CD4-positive, alpha-beta memory T cell (primary cell): ENCODE measurements at regions not wholly inside any gene's neighbourhood (a gene's known extent, or its start where the extent isn't known, plus 50 kb on each side); places are given as distances from the start of the nearest gene placed in this dataset.
"Not testable (repeated sequence)": the region's sequence is repeated elsewhere in the genome, so short reads cannot be mapped to it uniquely, and the experiment has no call there.

Experiments used
- CTCF ChIA-PET: fragments of 350-600 bp; sonication (Branson Sonifier 250); formaldehyde crosslinking; loops from one replicate; lab custom pipeline; 2021; ENCODE audit warnings: inconsistent platforms; ENCODE audit not compliant: partially characterized antibody; lab: Charles Lee
- POLR2A ChIA-PET: fragments of 350-600 bp; sonication (Branson Sonifier 250); formaldehyde crosslinking; loops from one replicate; lab custom pipeline; 2021; ENCODE audit not compliant: partially characterized antibody; lab: Charles Lee
- DNase-seq, 5 donors: peaks; one replicate each; pipeline versions ENCODE4 v3.0.0 to v3.0.0-alpha.2; 2020 to 2022; ENCODE audit warnings: mixed read lengths in 1 of 5
- H3K27ac ChIP-seq: one replicate; pipeline ENCODE4 v1.7.0; 2013; ENCODE audit warnings: low read depth, low read length
- H3K27me3 ChIP-seq: 2 replicates; pipeline ENCODE4 v1.7.0; 2013; ENCODE audit warnings: mild to moderate bottlenecking, low read length, moderate library complexity; ENCODE audit not compliant: insufficient read depth
- H3K36me3 ChIP-seq: 2 replicates; pipeline ENCODE4 v1.7.0; 2013; ENCODE audit warnings: mild to moderate bottlenecking, low read length, moderate library complexity; ENCODE audit not compliant: insufficient read depth
- H3K4me1 ChIP-seq: 2 replicates; pipeline ENCODE4 v1.7.0; 2013; ENCODE audit warnings: mild to moderate bottlenecking, low read length, moderate library complexity; ENCODE audit not compliant: insufficient read depth
- H3K4me3 ChIP-seq, 2 donors: one replicate each; pipeline ENCODE4 v1.7.0; 2013; ENCODE audit warnings: low read length in 2 of 2, mild to moderate bottlenecking in 1 of 2
- H3K9me3 ChIP-seq, 2 donors: one replicate each; pipeline ENCODE4 v1.7.0; 2013; ENCODE audit warnings: low read length in 2 of 2, control low read depth in 1 of 2; ENCODE audit not compliant: control insufficient read depth in 1 of 2
- H3K27ac Mint-ChIP-seq, 7 donors: one replicate each; pipeline ENCODE4 v1.8.0; 2020 to 2021; ENCODE audit warnings: mixed read lengths in 7 of 7, mild to moderate bottlenecking in 6 of 7, inconsistent platforms in 3 of 7, moderate library complexity in 3 of 7
- H3K27me3 Mint-ChIP-seq, 2 donors: one replicate each; pipeline ENCODE4 v1.8.0; 2020 to 2021; ENCODE audit warnings: mixed read lengths in 2 of 2
- H3K36me3 Mint-ChIP-seq, 2 donors: one replicate each; pipeline ENCODE4 v1.8.0; 2020 to 2021; ENCODE audit warnings: mixed read lengths in 2 of 2, inconsistent platforms in 1 of 2, mild to moderate bottlenecking in 1 of 2
- H3K4me1 Mint-ChIP-seq, 4 donors: one replicate each; pipeline ENCODE4 v1.8.0; 2020 to 2021; ENCODE audit warnings: mixed read lengths in 4 of 4, mild to moderate bottlenecking in 1 of 4
- H3K4me3 Mint-ChIP-seq, 8 donors: one replicate each; pipeline ENCODE4 v1.8.0; 2020 to 2021; ENCODE audit warnings: mixed read lengths in 8 of 8, mild to moderate bottlenecking in 7 of 8, moderate library complexity in 6 of 8, inconsistent platforms in 3 of 8
- H3K9me3 Mint-ChIP-seq, 8 donors: one replicate each; pipeline ENCODE4 v1.8.0; 2020 to 2021; ENCODE audit warnings: mixed read lengths in 8 of 8, mild to moderate bottlenecking in 5 of 8, inconsistent platforms in 3 of 8, moderate library complexity in 1 of 8
- intact Hi-C: fragments of 100-400 bp; cut with micrococcal nuclease; formaldehyde crosslinking; loops from one replicate; pipeline ENCODE4 v1.15.1; 2023

- Histone ChIP-seq H3K27me3 (no peaks in the 10 kb centered on the region), H3K36me3 (no peaks in the 10 kb centered on the region), H3K27ac (no peak overlapping the region), H3K4me1 (no peaks in the 10 kb centered on the region), H3K9me3 (no peaks in the 10 kb centered on the region), H3K4me3 (no peak overlapping the region)
- Mint-ChIP-seq H3K27ac (no peak overlapping the region), H3K27me3 (peaks cover 15 to 21% of the 10 kb centered on the region in 2 donors), H3K36me3 (peaks cover 0 to 2% of the 10 kb centered on the region in 2 donors), H3K4me3 (no peak overlapping the region), H3K4me1 (no peaks in the 10 kb centered on the region), H3K9me3 (peaks cover 3 to 26% (median 17%) of the 10 kb centered on the region in 8 donors)
- no peak for DNase-seq
- POLR2A ChIA-PET = no interaction called here
- CTCF ChIA-PET = no interaction called here
- intact Hi-C loops = no loop called here
These were observed 89.3 kb downstream of the ZNF648 start for GRCh38 chr1:181972256-181972655.

DNA sequence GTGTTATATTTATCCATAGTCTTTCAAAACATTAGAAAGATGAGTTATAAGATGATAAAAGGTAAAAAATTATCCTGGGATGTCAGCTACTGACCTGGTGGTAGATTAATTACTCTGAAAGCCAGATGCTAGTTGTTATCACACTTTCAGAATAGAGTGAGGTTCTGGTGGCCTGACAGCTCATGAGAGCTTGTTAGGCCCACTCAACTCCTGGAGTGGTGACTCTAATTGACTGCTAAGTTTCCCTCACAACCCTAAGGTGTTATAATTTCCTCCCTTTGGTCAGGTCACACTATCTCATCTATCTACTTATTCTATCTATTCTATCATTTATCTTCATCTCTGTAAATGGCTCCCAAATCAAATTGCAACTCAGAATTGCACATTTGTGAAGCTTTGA lies 90.1 kb downstream of the ZNF648 start:
- peaks cover 3 to 20% (median 14%) of the 10 kb centered on the region in 8 donors for H3K9me3 Mint-ChIP-seq
- Histone ChIP-seq H3K9me3 (no peaks in the 10 kb centered on the region), H3K27ac (no peak overlapping the region), H3K36me3 (no peaks in the 10 kb centered on the region), H3K4me3 (no peak overlapping the region), H3K27me3 (no peaks in the 10 kb centered on the region), H3K4me1 (no peaks in the 10 kb centered on the region)
- CTCF ChIA-PET = no interaction called here
- no peak overlapping the region for H3K27ac Mint-ChIP-seq
- H3K4me1 Mint-ChIP-seq = no peaks in the 10 kb centered on the region
- H3K27me3 Mint-ChIP-seq = peaks cover 15 to 19% of the 10 kb centered on the region in 2 donors
- no peak overlapping the region for H3K4me3 Mint-ChIP-seq
- intact Hi-C loops = no loop called here
- POLR2A ChIA-PET = no interaction called here
- peaks cover 0 to 2% of the 10 kb centered on the region in 2 donors for H3K36me3 Mint-ChIP-seq
- no peak for DNase-seq

DNA sequence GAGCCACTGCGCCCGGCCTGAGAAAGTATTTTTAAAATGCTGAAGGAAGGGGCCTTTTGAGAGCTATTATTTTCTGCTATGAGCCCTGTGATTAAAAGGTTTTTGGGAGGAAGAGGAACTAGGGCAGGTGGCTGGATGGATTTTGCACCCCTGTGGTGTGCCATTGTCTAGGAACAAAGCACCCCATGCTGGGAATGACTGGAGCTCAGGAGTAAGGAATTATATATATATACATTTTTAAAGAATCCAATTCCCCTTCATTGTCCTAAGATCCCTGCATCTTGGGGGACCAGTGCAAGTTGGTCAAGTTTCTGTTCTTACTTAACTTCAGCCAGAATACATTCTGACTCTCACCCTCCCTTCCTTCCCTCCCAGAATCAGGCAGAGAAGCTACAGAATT lies 91.6 kb downstream of the ZNF648 start:
- Histone ChIP-seq H3K4me3 (no peak overlapping the region), H3K27me3 (no peaks in the 10 kb centered on the region), H3K27ac (no peak overlapping the region), H3K36me3 (no peaks in the 10 kb centered on the region), H3K9me3 (no peaks in the 10 kb centered on the region), H3K4me1 (no peaks in the 10 kb centered on the region)
- H3K4me1 Mint-ChIP-seq = no peaks in the 10 kb centered on the region
- intact Hi-C loops = no loop called here
- ChIA-PET POLR2A (no interaction called here), CTCF (interaction anchor here (1.1 kb wide), 1 partner anchor 37 kb away, joined by 3 read pairs; no protein-coding TSS in a partner anchor)
- H3K27me3 Mint-ChIP-seq = peaks cover 10 to 11% of the 10 kb centered on the region in 2 donors
- H3K4me3 Mint-ChIP-seq = no peak overlapping the region
- DNase-seq = no peak
- peaks cover 0 to 2% of the 10 kb centered on the region in 2 donors for H3K36me3 Mint-ChIP-seq
- peaks cover 0 to 9% (median 4%) of the 10 kb centered on the region in 8 donors for H3K9me3 Mint-ChIP-seq
- H3K27ac Mint-ChIP-seq = no peak overlapping the region

DNA sequence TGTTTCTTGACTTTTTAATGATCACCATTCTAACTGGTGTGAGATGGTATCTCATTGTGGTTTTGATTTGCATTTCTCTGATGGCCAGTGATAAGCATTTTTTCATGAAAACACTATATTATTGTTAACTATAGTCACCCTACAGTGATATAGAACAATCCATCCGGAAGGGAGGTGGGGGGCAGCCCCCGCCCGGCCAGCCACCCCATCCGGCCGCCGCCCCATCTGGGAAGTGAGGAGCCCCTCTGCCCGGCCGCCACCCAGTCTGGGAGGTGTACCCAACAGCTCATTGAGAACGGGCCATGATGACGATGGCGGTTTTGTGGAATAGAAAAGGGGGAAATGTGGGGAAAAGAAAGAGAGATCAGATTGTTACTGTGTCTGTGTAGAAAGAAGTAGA lies 106.8 kb downstream of the ZNF648 start:
- DNase-seq, H3K27me3 Mint-ChIP-seq, H3K4me1 ChIP-seq, H3K4me1 Mint-ChIP-seq, H3K4me3 ChIP-seq, intact Hi-C loops, H3K4me3 Mint-ChIP-seq, CTCF ChIA-PET, H3K9me3 ChIP-seq, H3K36me3 ChIP-seq, H3K27ac ChIP-seq, H3K27me3 ChIP-seq, POLR2A ChIA-PET, H3K36me3 Mint-ChIP-seq, H3K27ac Mint-ChIP-seq: not testable (repeated sequence)
- peaks cover 8 to 43% (median 37%) of the 10 kb centered on the region in 8 donors for H3K9me3 Mint-ChIP-seq

GRCh38 chr1:181954178-181954577 lies 107.3 kb downstream of the ZNF648 start:
- CTCF ChIA-PET, intact Hi-C loops: not testable (repeated sequence)

DNA sequence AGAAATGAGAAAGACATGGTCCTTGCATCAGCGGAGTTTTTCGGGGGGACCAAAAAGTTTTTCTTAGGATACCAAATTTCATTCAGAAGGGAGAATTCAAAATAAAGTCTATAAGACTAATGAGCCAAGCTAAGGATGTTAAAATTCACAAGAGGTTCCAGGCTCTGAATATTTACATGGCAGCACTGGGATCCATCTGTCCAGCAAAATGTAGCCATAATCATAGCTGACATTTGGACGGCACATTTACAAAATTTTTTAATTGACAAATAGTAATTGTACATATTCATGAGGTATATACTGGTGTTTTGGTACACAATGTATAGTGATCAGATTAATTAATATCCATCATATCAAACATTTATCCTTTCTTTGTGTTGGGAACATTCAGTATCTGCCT lies 107.9 kb downstream of the ZNF648 start:
- H3K4me1 Mint-ChIP-seq = peaks cover 0 to 2% (median 0%) of the 10 kb centered on the region in 4 donors
- intact Hi-C loops = no loop called here
- Histone ChIP-seq H3K36me3 (no peaks in the 10 kb centered on the region), H3K9me3 (no peaks in the 10 kb centered on the region), H3K4me1 (no peaks in the 10 kb centered on the region), H3K27ac (no peak overlapping the region), H3K27me3 (no peaks in the 10 kb centered on the region), H3K4me3 (no peak overlapping the region)
- H3K9me3 Mint-ChIP-seq = peaks cover 0 to 32% (median 27%) of the 10 kb centered on the region in 8 donors
- POLR2A ChIA-PET = no interaction called here
- peaks cover 1 to 4% of the 10 kb centered on the region in 2 donors for H3K27me3 Mint-ChIP-seq
- H3K27ac Mint-ChIP-seq = no peak overlapping the region
- DNase-seq = no peak
- H3K36me3 Mint-ChIP-seq = no peaks in the 10 kb centered on the region
- CTCF ChIA-PET = interaction anchor here (1.7 kb wide), 1 partner anchor 17 kb away, joined by 4 read pairs; no protein-coding TSS in a partner anchor
- H3K4me3 Mint-ChIP-seq = no peak overlapping the region

More at GRCh38 chr1:181954178-181954577, 107.3 kb downstream of the ZNF648 start:
- H3K9me3 Mint-ChIP-seq = peaks cover 3 to 38% (median 33%) of the 10 kb centered on the region in 8 donors
- H3K4me3 ChIP-seq, H3K27ac ChIP-seq, H3K9me3 ChIP-seq, DNase-seq, H3K27ac Mint-ChIP-seq, H3K27me3 ChIP-seq, POLR2A ChIA-PET, H3K4me3 Mint-ChIP-seq, H3K36me3 ChIP-seq, H3K4me1 Mint-ChIP-seq, H3K36me3 Mint-ChIP-seq, H3K27me3 Mint-ChIP-seq, H3K4me1 ChIP-seq: not testable (repeated sequence)

DNA sequence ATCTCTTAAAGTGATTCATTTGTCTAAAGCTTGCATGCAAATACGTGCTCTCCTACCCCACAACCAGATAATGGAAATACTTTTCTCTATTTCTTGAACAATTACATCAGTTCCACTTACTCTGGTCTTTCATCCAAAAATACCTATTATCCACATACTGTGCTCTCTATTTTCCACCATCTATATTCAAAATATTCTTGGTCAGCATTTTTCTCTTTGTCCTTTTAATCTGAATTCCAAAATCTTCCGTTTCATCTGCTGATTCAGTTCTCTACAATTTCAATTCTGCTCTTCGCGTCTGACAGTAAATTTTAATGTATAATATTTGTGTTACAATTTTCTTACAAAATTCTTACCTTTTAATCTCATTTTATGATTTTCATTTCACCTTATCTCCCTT lies 110.3 kb downstream of the ZNF648 start:
- H3K36me3 Mint-ChIP-seq = no peaks in the 10 kb centered on the region
- Histone ChIP-seq H3K9me3 (no peaks in the 10 kb centered on the region), H3K36me3 (no peaks in the 10 kb centered on the region), H3K4me3 (no peak overlapping the region), H3K4me1 (no peaks in the 10 kb centered on the region), H3K27ac (no peak overlapping the region), H3K27me3 (no peaks in the 10 kb centered on the region)
- H3K9me3 Mint-ChIP-seq = peaks cover 0 to 19% (median 14%) of the 10 kb centered on the region in 8 donors
- H3K4me3 Mint-ChIP-seq = no peak overlapping the region
- peaks cover 0 to 2% (median 0%) of the 10 kb centered on the region in 4 donors for H3K4me1 Mint-ChIP-seq
- intact Hi-C loops = no loop called here
- CTCF ChIA-PET = no interaction called here
- no peak for DNase-seq
- peaks cover 4 to 7% of the 10 kb centered on the region in 2 donors for H3K27me3 Mint-ChIP-seq
- no peak overlapping the region for H3K27ac Mint-ChIP-seq
- POLR2A ChIA-PET = no interaction called here

DNA sequence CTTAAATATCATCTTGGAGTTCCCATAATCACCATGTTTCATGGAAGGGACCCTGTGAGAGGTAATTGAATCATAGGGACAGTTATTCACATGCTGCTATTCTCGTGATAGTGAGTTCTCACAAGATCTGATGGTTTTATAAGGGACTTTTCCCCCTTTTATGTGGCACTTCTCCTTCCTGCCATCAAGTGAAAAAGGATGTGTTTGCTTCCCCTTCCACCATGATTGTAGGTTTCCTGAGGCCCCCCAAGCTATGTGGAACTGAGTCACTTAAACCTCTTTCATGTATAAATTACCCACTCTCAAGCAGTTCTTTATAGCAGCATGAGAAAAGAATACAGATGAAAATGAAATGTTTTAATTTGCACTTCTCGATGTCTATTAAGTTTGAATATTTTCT lies 112.0 kb downstream of the ZNF648 start:
- no peak overlapping the region for H3K4me3 Mint-ChIP-seq
- POLR2A ChIA-PET = no interaction called here
- H3K4me1 Mint-ChIP-seq = peaks cover 0 to 2% (median 0%) of the 10 kb centered on the region in 4 donors
- H3K4me3 ChIP-seq = no peak overlapping the region
- H3K9me3 Mint-ChIP-seq = peaks cover 0 to 28% (median 10%) of the 10 kb centered on the region in 8 donors
- H3K9me3 ChIP-seq = no peaks in the 10 kb centered on the region
- no peaks in the 10 kb centered on the region for H3K27me3 ChIP-seq
- no peaks in the 10 kb centered on the region for H3K36me3 ChIP-seq
- DNase-seq = no peak
- H3K4me1 ChIP-seq = no peaks in the 10 kb centered on the region
- H3K27me3 Mint-ChIP-seq = peaks cover 10 to 17% of the 10 kb centered on the region in 2 donors
- H3K27ac ChIP-seq = no peak overlapping the region
- H3K36me3 Mint-ChIP-seq = no peaks in the 10 kb centered on the region
- intact Hi-C loops = no loop called here
- CTCF ChIA-PET = no interaction called here
- no peak overlapping the region for H3K27ac Mint-ChIP-seq
